ENCODE measurements at regions not wholly inside any gene's neighbourhood (a gene's known extent, or its start where the extent isn't known, plus 50 kb on each side); places are given as distances from the start of the nearest gene placed in this dataset.

DNA sequence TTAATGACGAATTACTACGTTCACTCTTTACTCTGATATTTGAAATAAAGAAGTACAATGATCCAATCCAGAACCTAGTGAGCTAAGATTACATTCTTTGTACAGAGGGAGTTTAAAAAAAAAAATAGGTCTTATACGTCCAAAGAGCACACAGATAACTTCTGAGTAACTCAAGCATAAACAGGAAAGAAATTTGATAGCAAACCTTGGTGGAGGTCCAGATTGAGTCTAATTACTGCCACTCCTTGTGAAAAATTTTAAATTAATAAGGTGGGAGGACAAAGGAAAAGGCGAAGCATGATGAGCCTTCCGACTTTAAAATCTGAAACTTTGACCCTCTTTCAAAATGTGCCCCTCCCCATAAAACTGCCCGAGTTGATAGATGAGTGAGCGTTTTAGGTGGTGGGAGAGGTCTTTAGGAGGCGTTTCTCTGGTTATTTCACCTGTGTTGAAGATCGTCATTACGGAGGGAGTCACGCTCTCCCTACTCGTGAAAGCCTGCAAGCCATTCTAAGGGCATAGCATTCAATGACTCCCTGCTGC, 127.0 kb upstream of the ROBO2 start:
- Histone ChIP-seq H3K9me3 (ENCODE audit: control insufficient read depth, low read length) (no peaks in the 10 kb centered on the region), H3K36me3 (ENCODE audit: control insufficient read depth, insufficient read depth, low read length, severe bottlenecking) (no peaks in the 10 kb centered on the region), H3K27me3 (replicated peaks; ENCODE audit: control insufficient read depth, insufficient read depth, low read length) (no peaks in the 10 kb centered on the region), H3K9ac (ENCODE audit: low read length) (no peak overlapping the region), H3K4me1 (ENCODE audit: control insufficient read depth, insufficient read depth, low read length) (no peaks in the 10 kb centered on the region), H3K4me3 (ENCODE audit: low read length) (no peak overlapping the region)
- no peak for DNase-seq (ENCODE audit: low read depth)

DNA sequence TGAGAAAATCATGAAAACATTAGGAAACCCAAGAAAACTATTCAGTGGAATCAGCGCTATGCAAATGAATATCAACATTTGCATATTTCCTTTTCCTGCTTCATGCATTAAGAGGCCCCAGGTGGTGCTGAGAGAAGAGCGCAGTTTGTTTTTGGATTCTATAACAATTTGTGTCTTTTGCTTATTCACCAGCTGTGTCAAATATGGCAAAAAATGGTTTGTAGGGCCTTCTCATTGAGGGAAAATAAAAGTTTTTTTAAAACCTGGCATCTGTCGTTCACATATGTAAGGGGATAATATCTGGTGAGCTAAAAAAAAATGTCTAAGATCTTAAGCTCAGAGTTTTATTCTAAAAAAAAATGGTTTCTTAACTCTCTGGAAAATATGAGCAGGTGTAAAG, 122.5 kb upstream of the ROBO2 start:
- H3K4me3 ChIP-seq (ENCODE audit: low read length), result no peak overlapping the region
- DNase-seq (ENCODE audit: low read depth), result no peak
- no peaks in the 10 kb centered on the region for H3K36me3 ChIP-seq (ENCODE audit: control insufficient read depth, insufficient read depth, low read length, severe bottlenecking)
- H3K4me1 ChIP-seq (ENCODE audit: control insufficient read depth, insufficient read depth, low read length), result no peaks in the 10 kb centered on the region
- no peaks in the 10 kb centered on the region for H3K9me3 ChIP-seq (ENCODE audit: control insufficient read depth, low read length)
- no peak overlapping the region for H3K9ac ChIP-seq (ENCODE audit: low read length)
- no peaks in the 10 kb centered on the region for H3K27me3 ChIP-seq (replicated peaks; ENCODE audit: control insufficient read depth, insufficient read depth, low read length)

DNA sequence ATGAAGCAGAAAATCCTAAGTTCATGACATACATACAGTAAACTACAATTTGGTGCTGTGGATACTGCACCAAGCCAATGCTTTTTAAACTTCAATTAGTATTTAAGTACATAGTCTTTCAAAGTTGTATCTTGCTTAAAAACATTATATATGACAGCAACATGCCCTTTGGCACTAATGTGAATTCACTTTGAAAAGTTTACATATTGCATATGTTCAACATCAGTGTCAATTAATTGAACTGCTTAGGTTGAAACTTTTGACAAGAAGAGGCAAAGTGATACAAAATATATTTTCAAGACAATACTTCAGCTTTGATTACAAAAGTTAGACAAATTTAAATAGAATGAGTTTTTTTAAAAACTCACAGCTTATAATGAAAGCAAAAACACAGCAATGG, 119.4 kb upstream of the ROBO2 start:
- H3K9ac ChIP-seq (ENCODE audit: low read length), result no peak overlapping the region
- no peaks in the 10 kb centered on the region for H3K27me3 ChIP-seq (replicated peaks; ENCODE audit: control insufficient read depth, insufficient read depth, low read length)
- no peaks in the 10 kb centered on the region for H3K36me3 ChIP-seq (ENCODE audit: control insufficient read depth, insufficient read depth, low read length, severe bottlenecking)
- DNase-seq (ENCODE audit: low read depth), result no peak
- H3K9me3 ChIP-seq (ENCODE audit: control insufficient read depth, low read length), result no peaks in the 10 kb centered on the region
- H3K4me1 ChIP-seq (ENCODE audit: control insufficient read depth, insufficient read depth, low read length), result no peaks in the 10 kb centered on the region
- no peak overlapping the region for H3K4me3 ChIP-seq (ENCODE audit: low read length)

DNA sequence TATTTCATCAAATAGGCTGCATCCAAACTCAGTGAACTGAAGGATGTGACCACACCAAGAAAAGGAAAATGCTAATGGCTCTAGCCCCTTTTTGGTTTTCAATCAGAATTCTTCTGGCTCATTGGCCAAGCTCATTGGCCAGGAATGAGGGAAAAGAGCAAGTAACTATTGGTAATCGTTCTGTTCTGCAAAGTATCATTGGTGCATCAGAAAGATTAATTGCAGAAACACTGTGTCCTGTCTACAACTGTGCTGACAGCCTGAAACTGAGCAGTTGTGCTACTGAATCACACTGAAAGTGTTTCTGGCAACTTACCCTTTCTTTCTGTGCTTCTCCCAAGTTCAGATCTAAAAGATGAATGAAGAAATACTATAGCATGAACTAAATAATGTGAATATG, 116.4 kb upstream of the ROBO2 start:
- H3K4me1 ChIP-seq (ENCODE audit: control insufficient read depth, insufficient read depth, low read length), result no peaks in the 10 kb centered on the region
- no peak overlapping the region for H3K9ac ChIP-seq (ENCODE audit: low read length)
- H3K27me3 ChIP-seq (replicated peaks; ENCODE audit: control insufficient read depth, insufficient read depth, low read length), result no peaks in the 10 kb centered on the region
- no peaks in the 10 kb centered on the region for H3K36me3 ChIP-seq (ENCODE audit: control insufficient read depth, insufficient read depth, low read length, severe bottlenecking)
- H3K4me3 ChIP-seq (ENCODE audit: low read length), result no peak overlapping the region
- H3K9me3 ChIP-seq (ENCODE audit: control insufficient read depth, low read length), result no peaks in the 10 kb centered on the region
- no peak for DNase-seq (ENCODE audit: low read depth)

DNA sequence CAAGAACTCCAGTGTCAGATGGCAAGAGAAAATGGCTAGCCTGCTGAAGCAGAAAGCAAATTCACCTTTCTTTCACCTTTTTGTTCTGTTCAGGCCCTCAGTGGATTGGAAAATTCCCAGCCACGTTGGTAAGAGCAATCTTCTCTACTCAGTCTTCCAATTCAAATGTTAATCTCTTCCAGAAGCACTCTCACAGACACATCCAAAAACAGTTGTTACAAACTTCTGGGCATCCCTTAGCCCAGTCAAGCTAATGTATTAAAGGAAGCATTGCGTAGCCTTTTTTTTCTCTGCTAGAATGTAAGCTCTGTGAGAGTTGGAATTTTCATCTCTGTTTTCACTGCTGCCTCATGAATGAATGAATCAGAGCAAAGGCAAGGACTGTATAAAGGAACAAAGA, 109.2 kb upstream of the ROBO2 start:
- H3K9me3 ChIP-seq (ENCODE audit: control insufficient read depth, low read length), result no peaks in the 10 kb centered on the region
- H3K27me3 ChIP-seq (replicated peaks; ENCODE audit: control insufficient read depth, insufficient read depth, low read length), result no peaks in the 10 kb centered on the region
- no peak overlapping the region for H3K4me3 ChIP-seq (ENCODE audit: low read length)
- H3K4me1 ChIP-seq (ENCODE audit: control insufficient read depth, insufficient read depth, low read length), result no peaks in the 10 kb centered on the region
- DNase-seq (ENCODE audit: low read depth), result no peak
- no peaks in the 10 kb centered on the region for H3K36me3 ChIP-seq (ENCODE audit: control insufficient read depth, insufficient read depth, low read length, severe bottlenecking)
- no peak overlapping the region for H3K9ac ChIP-seq (ENCODE audit: low read length)

DNA sequence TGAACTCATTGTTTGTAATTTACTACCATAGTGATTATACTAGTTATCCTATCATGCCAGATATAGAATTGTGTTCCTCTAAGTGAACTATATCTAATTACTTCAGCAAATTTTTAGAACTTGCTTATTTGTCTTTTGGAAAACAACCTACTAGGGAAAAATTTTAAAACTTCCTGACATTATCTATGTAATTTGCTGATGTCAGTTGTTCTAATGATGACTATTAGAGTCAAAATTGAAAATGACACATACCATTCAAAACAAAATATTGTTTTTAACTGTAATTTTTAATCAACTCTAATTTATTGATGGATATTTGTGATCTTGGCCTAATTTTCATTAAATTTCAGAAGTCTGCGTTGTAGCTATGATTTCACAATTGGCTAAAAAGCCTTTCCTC, 106.7 kb upstream of the ROBO2 start:
- Histone ChIP-seq H3K9me3 (ENCODE audit: control insufficient read depth, low read length) (no peaks in the 10 kb centered on the region), H3K4me1 (ENCODE audit: control insufficient read depth, insufficient read depth, low read length) (no peaks in the 10 kb centered on the region)

DNA sequence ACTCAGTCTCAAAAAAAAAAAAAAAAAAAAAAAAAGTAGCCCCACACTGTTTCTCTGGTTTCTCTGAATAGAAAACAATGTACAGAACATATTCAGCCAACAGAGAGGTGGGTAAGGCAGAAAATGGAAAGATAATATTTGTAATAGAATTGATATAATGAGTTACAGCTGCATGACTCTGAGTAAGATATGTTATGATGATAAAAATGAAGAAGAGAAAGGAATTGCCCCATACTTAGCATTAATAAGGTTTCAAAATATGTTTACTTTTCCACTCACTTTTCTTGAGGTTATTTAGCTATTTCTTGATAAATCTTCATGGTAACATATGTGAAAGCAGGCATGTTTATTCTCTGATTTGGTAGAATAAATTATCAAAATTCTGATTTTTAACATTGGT, 100.9 kb upstream of the ROBO2 start:
- peaks cover 4% of the 10 kb centered on the region for H3K9me3 ChIP-seq (ENCODE audit: control insufficient read depth, low read length)

More for the DNA sequence above, 106.7 kb upstream of the ROBO2 start:
- no peak overlapping the region for H3K9ac ChIP-seq (ENCODE audit: low read length)
- no peak for DNase-seq (ENCODE audit: low read depth)
- H3K27me3 ChIP-seq (replicated peaks; ENCODE audit: control insufficient read depth, insufficient read depth, low read length), result no peaks in the 10 kb centered on the region
- H3K36me3 ChIP-seq (ENCODE audit: control insufficient read depth, insufficient read depth, low read length, severe bottlenecking), result no peaks in the 10 kb centered on the region
- no peak overlapping the region for H3K4me3 ChIP-seq (ENCODE audit: low read length)

DNA sequence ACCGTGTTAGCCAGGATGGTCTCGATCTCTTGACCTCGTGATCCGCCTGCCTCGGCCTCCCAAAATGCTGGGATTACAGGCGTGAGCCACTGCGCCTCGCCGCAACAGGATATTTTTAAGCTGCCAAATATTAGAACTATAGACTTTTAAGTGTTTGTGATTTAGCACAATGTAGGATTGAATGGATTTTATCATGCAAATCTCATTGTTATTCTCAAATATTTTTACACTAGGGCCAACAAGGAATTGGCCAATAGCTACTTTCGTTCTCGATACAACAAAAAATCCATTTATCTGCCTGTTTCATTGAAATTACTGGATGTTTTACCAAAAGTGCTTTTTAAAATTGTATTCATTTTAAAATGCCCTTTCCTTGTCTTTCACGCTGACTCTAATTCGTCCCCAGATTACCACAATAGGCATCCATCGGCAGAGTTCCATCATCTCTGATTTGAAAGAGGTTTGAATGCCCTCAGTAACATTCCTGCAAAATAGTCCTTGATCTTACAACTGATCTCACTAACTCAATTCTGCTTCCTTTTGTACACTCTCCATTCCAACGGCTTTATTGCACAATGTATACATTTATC, 99.6 kb upstream of the ROBO2 start:
- H3K4me3 ChIP-seq (ENCODE audit: low read length), result no peak overlapping the region
- H3K9me3 ChIP-seq (ENCODE audit: control insufficient read depth, low read length), result peaks cover 4% of the 10 kb centered on the region
- no peaks in the 10 kb centered on the region for H3K36me3 ChIP-seq (ENCODE audit: control insufficient read depth, insufficient read depth, low read length, severe bottlenecking)
- no peak for DNase-seq (ENCODE audit: low read depth)
- H3K9ac ChIP-seq (ENCODE audit: low read length), result no peak overlapping the region
- H3K4me1 ChIP-seq (ENCODE audit: control insufficient read depth, insufficient read depth, low read length), result no peaks in the 10 kb centered on the region
- H3K27me3 ChIP-seq (replicated peaks; ENCODE audit: control insufficient read depth, insufficient read depth, low read length), result no peaks in the 10 kb centered on the region

More for the DNA sequence above, 100.9 kb upstream of the ROBO2 start:
- Histone ChIP-seq H3K9ac (ENCODE audit: low read length) (no peak overlapping the region), H3K4me1 (ENCODE audit: control insufficient read depth, insufficient read depth, low read length) (no peaks in the 10 kb centered on the region), H3K4me3 (ENCODE audit: low read length) (no peak overlapping the region), H3K27me3 (replicated peaks; ENCODE audit: control insufficient read depth, insufficient read depth, low read length) (no peaks in the 10 kb centered on the region), H3K36me3 (ENCODE audit: control insufficient read depth, insufficient read depth, low read length, severe bottlenecking) (no peaks in the 10 kb centered on the region)
- DNase-seq (ENCODE audit: low read depth), result peak; percentile 52

DNA sequence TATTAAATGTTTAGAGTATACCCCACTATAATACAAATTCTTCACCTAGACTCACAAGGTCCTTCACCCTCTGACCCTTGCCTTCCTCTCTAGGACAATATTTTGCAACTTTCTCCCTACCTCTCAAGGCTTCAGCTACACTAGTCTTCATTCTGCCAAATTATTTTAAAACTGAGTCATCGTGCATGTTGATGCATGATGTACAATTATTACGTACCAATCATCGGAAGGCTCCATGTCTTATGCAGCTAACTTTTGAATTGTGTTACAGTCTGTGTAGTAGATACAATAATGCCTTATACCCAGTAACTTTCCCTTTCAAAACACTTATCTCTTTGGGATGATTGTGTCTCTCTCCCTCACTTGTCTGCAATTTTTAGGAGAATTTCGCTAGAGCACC, 98.5 kb upstream of the ROBO2 start:
- H3K4me1 ChIP-seq (ENCODE audit: control insufficient read depth, insufficient read depth, low read length), result no peaks in the 10 kb centered on the region
- no peak overlapping the region for H3K9ac ChIP-seq (ENCODE audit: low read length)
- no peaks in the 10 kb centered on the region for H3K27me3 ChIP-seq (replicated peaks; ENCODE audit: control insufficient read depth, insufficient read depth, low read length)
- H3K9me3 ChIP-seq (ENCODE audit: control insufficient read depth, low read length), result peaks cover 4% of the 10 kb centered on the region
- no peak for DNase-seq (ENCODE audit: low read depth)
- no peak overlapping the region for H3K4me3 ChIP-seq (ENCODE audit: low read length)
- no peaks in the 10 kb centered on the region for H3K36me3 ChIP-seq (ENCODE audit: control insufficient read depth, insufficient read depth, low read length, severe bottlenecking)

DNA sequence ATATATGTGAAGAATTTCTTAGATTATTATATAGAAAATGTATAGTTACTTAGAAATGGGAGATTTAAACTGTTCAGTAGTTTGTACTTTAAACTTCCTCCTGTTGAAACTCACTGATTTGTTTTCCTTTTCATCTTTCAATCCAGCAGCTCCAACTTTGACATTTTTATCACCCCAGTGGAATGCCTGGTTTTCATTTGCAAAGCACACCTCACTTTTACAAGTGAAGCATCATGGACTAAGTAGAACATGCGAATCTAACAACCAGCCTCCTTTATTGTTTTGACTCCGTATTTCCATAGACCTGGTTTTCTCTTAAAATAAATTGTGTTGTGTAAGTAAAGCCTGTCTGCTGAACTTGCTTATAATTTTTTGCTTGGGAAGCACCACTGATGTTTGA, 97.8 kb upstream of the ROBO2 start:
- H3K4me3 ChIP-seq (ENCODE audit: low read length), result no peak overlapping the region
- H3K9ac ChIP-seq (ENCODE audit: low read length), result no peak overlapping the region
- H3K27me3 ChIP-seq (replicated peaks; ENCODE audit: control insufficient read depth, insufficient read depth, low read length), result no peaks in the 10 kb centered on the region
- no peaks in the 10 kb centered on the region for H3K4me1 ChIP-seq (ENCODE audit: control insufficient read depth, insufficient read depth, low read length)
- DNase-seq (ENCODE audit: low read depth), result no peak
- H3K9me3 ChIP-seq (ENCODE audit: control insufficient read depth, low read length), result peaks cover 4% of the 10 kb centered on the region
- no peaks in the 10 kb centered on the region for H3K36me3 ChIP-seq (ENCODE audit: control insufficient read depth, insufficient read depth, low read length, severe bottlenecking)

DNA sequence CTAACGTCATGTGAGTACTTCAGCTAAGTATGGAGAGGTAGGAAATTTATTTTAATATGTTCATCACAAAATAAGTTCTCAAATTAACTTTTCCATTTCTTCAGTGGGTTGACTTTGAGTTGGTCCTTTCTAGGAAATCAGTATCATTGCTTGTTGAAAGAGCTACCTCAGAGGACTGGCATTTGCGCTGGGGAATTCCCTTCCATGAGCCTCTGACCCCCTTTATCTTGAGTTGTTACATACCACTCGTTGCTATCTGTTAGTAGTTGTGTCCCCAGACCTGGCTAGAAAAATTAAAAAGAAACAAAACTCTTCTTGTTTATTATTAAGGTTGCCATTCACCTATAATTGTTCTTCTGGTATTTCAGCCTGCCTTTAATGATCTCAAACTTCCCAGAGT, 96.8 kb upstream of the ROBO2 start:
- Histone ChIP-seq H3K27me3 (replicated peaks; ENCODE audit: control insufficient read depth, insufficient read depth, low read length) (no peaks in the 10 kb centered on the region), H3K36me3 (ENCODE audit: control insufficient read depth, insufficient read depth, low read length, severe bottlenecking) (no peaks in the 10 kb centered on the region), H3K9ac (ENCODE audit: low read length) (no peak overlapping the region), H3K4me1 (ENCODE audit: control insufficient read depth, insufficient read depth, low read length) (no peaks in the 10 kb centered on the region), H3K9me3 (ENCODE audit: control insufficient read depth, low read length) (peaks cover 4% of the 10 kb centered on the region), H3K4me3 (ENCODE audit: low read length) (no peak overlapping the region)
- no peak for DNase-seq (ENCODE audit: low read depth)

DNA sequence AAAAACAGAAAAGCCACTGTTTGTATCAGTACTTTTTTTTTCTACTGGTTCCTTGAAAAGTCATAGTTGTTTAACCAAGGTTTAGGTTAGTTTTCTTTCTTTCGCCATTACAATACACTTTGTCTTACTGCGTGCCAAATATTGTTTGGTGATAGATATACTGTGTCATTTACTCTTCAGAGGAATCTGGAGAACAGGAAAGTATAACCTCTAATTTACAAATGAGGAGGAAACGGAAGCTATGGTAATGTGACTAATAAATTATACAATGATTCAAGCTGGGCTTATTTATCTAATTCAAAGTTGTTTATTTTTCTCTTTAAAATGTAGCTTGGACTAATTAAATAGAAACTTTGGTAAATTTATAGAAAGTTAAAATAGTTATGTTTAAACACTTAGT, 96.2 kb upstream of the ROBO2 start:
- no peaks in the 10 kb centered on the region for H3K4me1 ChIP-seq (ENCODE audit: control insufficient read depth, insufficient read depth, low read length)
- H3K36me3 ChIP-seq (ENCODE audit: control insufficient read depth, insufficient read depth, low read length, severe bottlenecking), result no peaks in the 10 kb centered on the region
- H3K9me3 ChIP-seq (ENCODE audit: control insufficient read depth, low read length), result peaks cover 4% of the 10 kb centered on the region
- H3K4me3 ChIP-seq (ENCODE audit: low read length), result no peak overlapping the region
- no peak overlapping the region for H3K9ac ChIP-seq (ENCODE audit: low read length)
- no peak for DNase-seq (ENCODE audit: low read depth)
- H3K27me3 ChIP-seq (replicated peaks; ENCODE audit: control insufficient read depth, insufficient read depth, low read length), result no peaks in the 10 kb centered on the region
